HUES48 (cell line): ENCODE measurements at regions not wholly inside any gene's neighbourhood (a gene's known extent, or its start where the extent isn't known, plus 50 kb on each side); places are given as distances from the start of the nearest gene placed in this dataset.

Experiments used
- H3K27ac ChIP-seq: one replicate; pipeline ENCODE4 v1.7.0; 2013; ENCODE audit warnings: low read depth, low read length, inconsistent platforms
- H3K27me3 ChIP-seq: 2 replicates; pipeline ENCODE4 v1.6.1; 2013; ENCODE audit warnings: mild to moderate bottlenecking, low read length; ENCODE audit not compliant: control insufficient read depth, insufficient read depth
- H3K36me3 ChIP-seq: 2 replicates; pipeline ENCODE4 v1.6.1; 2013; ENCODE audit warnings: low read length; ENCODE audit not compliant: control insufficient read depth, insufficient read depth
- H3K4me1 ChIP-seq: 2 replicates; pipeline ENCODE4 v1.6.1; 2013; ENCODE audit warnings: mild to moderate bottlenecking, low read length; ENCODE audit not compliant: control insufficient read depth, insufficient read depth
- H3K4me3 ChIP-seq: 2 replicates; pipeline ENCODE4 v1.5.1; 2013; ENCODE audit warnings: mild to moderate bottlenecking, low read depth, low read length
- H3K9ac ChIP-seq: 2 replicates; pipeline ENCODE4 v1.6.1; 2013; ENCODE audit warnings: mild to moderate bottlenecking, low read depth, low read length, moderate library complexity
- H3K9me3 ChIP-seq: 2 replicates; pipeline ENCODE4 v1.6.1; 2013; ENCODE audit warnings: low read length; ENCODE audit not compliant: control insufficient read depth, insufficient read depth

DNA sequence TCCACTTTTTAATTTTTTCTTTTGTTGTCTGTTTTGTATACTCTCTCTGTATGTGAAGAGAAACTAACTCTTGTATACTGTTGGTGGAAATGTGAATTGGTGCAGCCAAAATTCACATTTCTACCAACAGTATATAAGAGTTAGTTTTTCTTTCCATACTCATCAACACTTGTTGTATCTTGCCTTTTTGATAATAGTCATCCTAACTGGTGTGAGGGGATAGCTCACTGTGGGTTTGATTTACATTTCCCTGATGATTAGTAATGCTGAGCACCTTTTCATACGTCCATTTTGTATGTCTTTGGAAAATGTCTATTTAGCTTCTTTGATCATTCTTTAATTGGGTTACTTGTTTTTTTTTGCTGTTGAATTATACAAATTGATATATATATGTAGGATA, 375.5 kb upstream of the IGFBP3 start:
- Histone ChIP-seq H3K36me3 (no peaks in the 10 kb centered on the region), H3K27me3 (no peaks in the 10 kb centered on the region), H3K9me3 (no peaks in the 10 kb centered on the region), H3K4me1 (no peaks in the 10 kb centered on the region), H3K4me3 (no peak overlapping the region), H3K9ac (no peak overlapping the region), H3K27ac (no peak overlapping the region)

- H3K27ac ChIP-seq: no peak overlapping the region
- H3K27me3 ChIP-seq: no peaks in the 10 kb centered on the region
- no peak overlapping the region for H3K4me3 ChIP-seq
- no peaks in the 10 kb centered on the region for H3K9me3 ChIP-seq
- H3K9ac ChIP-seq: no peak overlapping the region
- no peaks in the 10 kb centered on the region for H3K4me1 ChIP-seq
- H3K36me3 ChIP-seq: no peaks in the 10 kb centered on the region
Measured at GRCh38 chr7:46294381-46294780, 373.3 kb upstream of the IGFBP3 start.

DNA sequence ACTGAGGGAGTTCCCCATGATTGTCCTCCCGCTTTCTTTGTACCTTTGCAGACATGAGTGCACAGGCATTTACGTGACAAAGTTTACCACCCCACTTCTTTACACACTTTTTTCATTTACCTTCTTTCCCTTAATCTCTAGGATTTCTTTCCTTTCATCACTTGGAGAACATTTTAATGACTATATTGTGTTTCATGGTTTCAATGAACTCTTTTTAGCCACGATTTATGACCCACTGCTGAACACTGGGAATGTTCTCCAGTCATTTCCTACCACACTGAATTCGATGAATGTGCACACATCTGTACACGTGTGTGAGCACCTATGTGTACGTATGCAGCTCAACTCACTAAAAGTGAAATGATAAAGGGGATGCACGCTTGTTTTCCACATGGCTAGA, 371.7 kb upstream of the IGFBP3 start:
- Histone ChIP-seq H3K4me1 (no peaks in the 10 kb centered on the region), H3K27me3 (no peaks in the 10 kb centered on the region), H3K36me3 (no peaks in the 10 kb centered on the region), H3K9me3 (no peaks in the 10 kb centered on the region), H3K4me3 (no peak overlapping the region), H3K9ac (no peak overlapping the region), H3K27ac (no peak overlapping the region)

DNA sequence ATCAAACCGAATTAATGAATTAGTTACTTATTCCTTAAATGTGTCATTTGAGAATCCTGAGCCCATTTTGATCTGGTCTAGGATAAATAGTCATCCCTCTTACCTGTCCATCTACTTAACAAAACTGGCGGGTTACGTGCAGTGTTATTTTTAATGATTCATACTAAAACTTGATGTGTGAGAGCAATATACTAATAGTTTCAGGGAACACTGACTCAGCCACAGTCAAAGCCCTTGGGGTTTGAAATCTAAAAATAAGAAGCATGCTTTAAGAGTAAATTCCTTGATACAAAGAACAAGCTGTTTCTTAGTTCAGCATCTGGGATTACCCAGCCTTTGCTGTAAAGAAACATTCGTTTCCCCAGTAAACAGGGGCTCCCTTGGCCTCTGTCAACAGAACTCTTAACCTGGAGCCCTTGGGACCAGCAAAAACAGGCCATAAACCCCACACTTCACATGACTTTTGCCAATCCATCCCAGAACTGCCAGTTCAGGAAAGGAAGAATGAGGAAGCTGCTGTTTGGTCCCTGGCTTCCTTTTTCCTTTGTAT, 370.6 kb upstream of the IGFBP3 start:
- no peaks in the 10 kb centered on the region for H3K27me3 ChIP-seq
- no peaks in the 10 kb centered on the region for H3K36me3 ChIP-seq
- no peaks in the 10 kb centered on the region for H3K9me3 ChIP-seq
- no peak overlapping the region for H3K4me3 ChIP-seq
- no peaks in the 10 kb centered on the region for H3K4me1 ChIP-seq
- H3K27ac ChIP-seq: no peak overlapping the region
- no peak overlapping the region for H3K9ac ChIP-seq

GRCh38 chr7:46291050-46291438, 370.0 kb upstream of the IGFBP3 start:
- H3K36me3 ChIP-seq: no peaks in the 10 kb centered on the region
- no peaks in the 10 kb centered on the region for H3K4me1 ChIP-seq
- H3K9me3 ChIP-seq: no peaks in the 10 kb centered on the region
- no peak overlapping the region for H3K9ac ChIP-seq
- H3K4me3 ChIP-seq: no peak overlapping the region
- H3K27me3 ChIP-seq: no peaks in the 10 kb centered on the region
- no peak overlapping the region for H3K27ac ChIP-seq

- H3K27ac ChIP-seq: no peak overlapping the region
- H3K4me3 ChIP-seq: no peak overlapping the region
- no peak overlapping the region for H3K9ac ChIP-seq
- H3K9me3 ChIP-seq: no peaks in the 10 kb centered on the region
- no peaks in the 10 kb centered on the region for H3K36me3 ChIP-seq
- no peaks in the 10 kb centered on the region for H3K4me1 ChIP-seq
- H3K27me3 ChIP-seq: no peaks in the 10 kb centered on the region
Measured at GRCh38 chr7:46290374-46291049, 369.4 kb upstream of the IGFBP3 start.

- H3K9ac ChIP-seq: no peak overlapping the region
- H3K36me3 ChIP-seq: no peaks in the 10 kb centered on the region
- H3K27me3 ChIP-seq: no peaks in the 10 kb centered on the region
- no peaks in the 10 kb centered on the region for H3K9me3 ChIP-seq
- no peak overlapping the region for H3K4me3 ChIP-seq
- H3K27ac ChIP-seq: no peak overlapping the region
- H3K4me1 ChIP-seq: peaks cover 5% of the 10 kb centered on the region; the same call in 1 of the 2 replicates
Measured at GRCh38 chr7:46288861-46289260, 367.8 kb upstream of the IGFBP3 start.

DNA sequence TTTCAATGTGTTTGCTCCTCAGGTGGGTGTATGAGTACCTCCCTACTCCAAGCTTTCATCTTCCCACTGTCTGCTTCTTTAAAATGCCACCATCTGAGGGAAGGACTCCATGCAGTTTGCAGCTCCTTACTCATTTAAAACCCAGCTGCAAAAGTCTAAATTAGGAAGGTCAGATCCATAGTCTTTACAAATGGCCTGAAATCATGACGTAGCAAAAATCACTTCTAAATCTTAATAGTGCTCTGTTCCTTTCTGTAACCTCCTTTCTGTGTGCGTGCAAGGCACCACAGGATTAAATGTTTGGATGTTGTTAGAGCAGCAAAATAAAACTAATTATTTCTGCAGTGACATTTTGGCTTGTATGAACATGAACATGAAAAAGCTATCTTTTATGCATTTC, 366.9 kb upstream of the IGFBP3 start:
- Histone ChIP-seq H3K27ac (no peak overlapping the region), H3K9ac (no peak overlapping the region), H3K36me3 (no peaks in the 10 kb centered on the region), H3K27me3 (no peaks in the 10 kb centered on the region), H3K4me1 (peaks cover 14% of the 10 kb centered on the region), H3K9me3 (no peaks in the 10 kb centered on the region), H3K4me3 (no peak overlapping the region)

GRCh38 chr7:46286957-46287356, 365.9 kb upstream of the IGFBP3 start:
- no peaks in the 10 kb centered on the region for H3K36me3 ChIP-seq
- H3K27me3 ChIP-seq: no peaks in the 10 kb centered on the region
- H3K4me1 ChIP-seq: peaks cover 24% of the 10 kb centered on the region
- no peak overlapping the region for H3K9ac ChIP-seq
- H3K27ac ChIP-seq: no peak overlapping the region
- no peak overlapping the region for H3K4me3 ChIP-seq
- no peaks in the 10 kb centered on the region for H3K9me3 ChIP-seq

DNA sequence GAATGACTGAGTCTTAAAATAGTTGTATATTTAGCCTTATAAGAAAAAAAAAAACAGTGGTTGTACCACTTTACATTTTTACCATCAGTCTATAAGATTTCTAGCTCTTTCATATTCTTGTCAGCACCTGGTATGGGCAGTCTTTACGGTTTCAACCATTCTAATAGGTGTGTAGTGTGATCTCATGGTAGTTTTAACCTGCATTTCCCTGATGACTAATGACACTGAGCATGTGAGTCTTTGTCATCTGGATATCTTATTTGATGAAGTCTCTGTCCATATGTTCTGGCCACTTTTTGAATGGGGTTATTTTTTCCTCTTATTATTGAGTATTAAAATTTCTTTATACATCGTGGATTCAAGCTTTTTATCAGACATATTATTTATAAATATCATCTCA, 365.3 kb upstream of the IGFBP3 start:
- Histone ChIP-seq H3K9ac (no peak overlapping the region), H3K27ac (no peak overlapping the region), H3K9me3 (no peaks in the 10 kb centered on the region), H3K4me3 (no peak overlapping the region), H3K36me3 (no peaks in the 10 kb centered on the region), H3K27me3 (no peaks in the 10 kb centered on the region), H3K4me1 (peaks cover 30% of the 10 kb centered on the region)

DNA sequence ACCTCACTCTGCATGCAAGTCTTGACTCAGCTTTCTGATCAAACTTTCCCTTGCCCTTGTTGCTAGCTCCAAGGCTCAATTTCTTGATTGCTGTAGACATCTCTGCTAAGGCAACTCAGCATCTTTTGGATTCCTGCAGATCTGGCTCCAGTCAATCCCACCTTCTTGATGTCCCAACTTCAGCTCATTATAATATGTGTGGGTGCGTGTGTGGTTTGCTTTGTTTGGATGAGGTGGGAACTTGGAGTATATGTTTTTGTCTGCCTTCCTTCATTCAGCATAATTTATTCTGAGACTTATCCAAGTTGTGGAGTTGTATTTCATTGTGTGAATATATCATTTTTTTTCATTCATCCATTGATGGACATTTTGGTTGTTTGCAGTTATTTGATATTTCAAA, 364.8 kb upstream of the IGFBP3 start:
- Histone ChIP-seq H3K4me3 (no peak overlapping the region), H3K36me3 (no peaks in the 10 kb centered on the region), H3K9ac (no peak overlapping the region), H3K27ac (no peak overlapping the region), H3K4me1 (peaks cover 35% of the 10 kb centered on the region), H3K27me3 (no peaks in the 10 kb centered on the region), H3K9me3 (no peaks in the 10 kb centered on the region)
